Uterus (tissue), 3 donors: ENCODE measurements at regions not wholly inside any gene's neighbourhood (a gene's known extent, or its start where the extent isn't known, plus 50 kb on each side); places are given as distances from the start of the nearest gene placed in this dataset.

Experiments
- DNase-seq, 2 donors: peaks; one replicate each; pipeline ENCODE4 v3.0.0-alpha.2; 2019 to 2020
- H3K27ac ChIP-seq, 2 donors: fragments of 200-600 bp; sonication (generic); 1 replicate in 1 of 2; 2 replicates in 1 of 2; pipeline ENCODE4 v1.5.1; 2016 to 2018
- H3K27me3 ChIP-seq, 2 donors: fragments of 200-600 bp; sonication (generic); one replicate each; pipeline ENCODE4 v1.5.1; 2018 to 2019; ENCODE audit warnings: control low read depth in 1 of 2
- H3K36me3 ChIP-seq, 2 donors: fragments of 200-600 bp; sonication (generic); one replicate each; pipeline ENCODE4 v1.5.1; 2019; ENCODE audit warnings: control low read depth in 1 of 2
- H3K4me1 ChIP-seq, 2 donors: fragments of 200-600 bp; sonication (generic); one replicate each; pipeline ENCODE4 v1.5.1; 2018 to 2019; ENCODE audit warnings: control low read depth in 1 of 2
- H3K4me3 ChIP-seq, 2 donors: fragments of 200-600 bp; sonication (generic); 1 replicate in 1 of 2; 2 replicates in 1 of 2; pipeline ENCODE4 v1.5.1; 2018 to 2019; ENCODE audit warnings: mild to moderate bottlenecking in 1 of 2
- H3K9me3 ChIP-seq, 2 donors: fragments of 200-600 bp; sonication (generic); one replicate each; pipeline ENCODE4 v1.5.1; 2019; ENCODE audit warnings: control low read depth in 1 of 2
- POLR2A ChIP-seq, 2 donors: fragments of 450-650 bp; IDR thresholded peaks; one replicate each; pipeline ENCODE4 v1.6.1; 2016; ENCODE audit warnings: antibody characterized with exemption in 2 of 2, mild to moderate bottlenecking in 1 of 2, moderate library complexity in 1 of 2
- intact Hi-C: fragments of 100-400 bp; cut with DNase I; formaldehyde crosslinking; loops from one replicate; pipeline ENCODE4 v1.15.1; 2023; ENCODE audit warnings: low total_unique reads
- TF ChIP-seq, protein P1 (sequence below), 4 experiments: fragments of 200-600 bp in 2 of 4; fragments of 450-650 bp in 2 of 4; sonication (generic) in 2 of 4; IDR thresholded peaks; one replicate each; pipeline ENCODE4 v1.5.1; 2016 to 2019; ENCODE audit warnings: antibody characterized with exemption in 4 of 4, mild to moderate bottlenecking in 2 of 4, moderate library complexity in 1 of 4
- donor health status: DM: yes; HTN: yes; CAD: no.

DNA sequence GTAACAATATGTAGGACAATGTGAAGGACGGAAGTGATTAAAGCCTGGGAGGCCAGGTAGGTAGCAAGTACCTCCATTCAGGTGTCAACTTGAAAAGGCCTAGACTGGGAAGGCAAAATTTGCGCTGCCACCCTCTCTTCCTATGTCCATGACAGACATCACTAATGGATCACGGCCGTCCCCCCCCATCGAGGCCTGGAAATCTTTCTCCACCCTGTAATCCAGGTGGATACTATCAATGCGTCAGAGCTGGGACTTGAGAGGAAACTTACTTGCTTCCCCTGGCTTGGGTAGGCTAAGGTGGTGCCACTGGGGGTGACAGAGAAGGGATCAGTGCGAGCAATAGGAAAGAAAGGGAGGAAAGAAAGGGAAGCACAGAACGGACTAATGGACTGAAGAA is 156.1 kb downstream of the SALL1 start:
- TF ChIP-seq POLR2A (IDR thresholded peaks at IDR 0.05) = no peak
- TF ChIP-seq, protein P1, sequence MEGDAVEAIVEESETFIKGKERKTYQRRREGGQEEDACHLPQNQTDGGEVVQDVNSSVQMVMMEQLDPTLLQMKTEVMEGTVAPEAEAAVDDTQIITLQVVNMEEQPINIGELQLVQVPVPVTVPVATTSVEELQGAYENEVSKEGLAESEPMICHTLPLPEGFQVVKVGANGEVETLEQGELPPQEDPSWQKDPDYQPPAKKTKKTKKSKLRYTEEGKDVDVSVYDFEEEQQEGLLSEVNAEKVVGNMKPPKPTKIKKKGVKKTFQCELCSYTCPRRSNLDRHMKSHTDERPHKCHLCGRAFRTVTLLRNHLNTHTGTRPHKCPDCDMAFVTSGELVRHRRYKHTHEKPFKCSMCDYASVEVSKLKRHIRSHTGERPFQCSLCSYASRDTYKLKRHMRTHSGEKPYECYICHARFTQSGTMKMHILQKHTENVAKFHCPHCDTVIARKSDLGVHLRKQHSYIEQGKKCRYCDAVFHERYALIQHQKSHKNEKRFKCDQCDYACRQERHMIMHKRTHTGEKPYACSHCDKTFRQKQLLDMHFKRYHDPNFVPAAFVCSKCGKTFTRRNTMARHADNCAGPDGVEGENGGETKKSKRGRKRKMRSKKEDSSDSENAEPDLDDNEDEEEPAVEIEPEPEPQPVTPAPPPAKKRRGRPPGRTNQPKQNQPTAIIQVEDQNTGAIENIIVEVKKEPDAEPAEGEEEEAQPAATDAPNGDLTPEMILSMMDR (IDR thresholded peaks at IDR 0.05) = no peak
- Histone ChIP-seq H3K27ac (no peak overlapping the region), H3K4me3 (no peak overlapping the region), H3K9me3 (no peaks in the 10 kb centered on the region), H3K27me3 (no peaks in the 10 kb centered on the region), H3K36me3 (no peaks in the 10 kb centered on the region), H3K4me1 (no peaks in the 10 kb centered on the region)
- DNase-seq = no peak
- intact Hi-C loops = no loop called here

DNA sequence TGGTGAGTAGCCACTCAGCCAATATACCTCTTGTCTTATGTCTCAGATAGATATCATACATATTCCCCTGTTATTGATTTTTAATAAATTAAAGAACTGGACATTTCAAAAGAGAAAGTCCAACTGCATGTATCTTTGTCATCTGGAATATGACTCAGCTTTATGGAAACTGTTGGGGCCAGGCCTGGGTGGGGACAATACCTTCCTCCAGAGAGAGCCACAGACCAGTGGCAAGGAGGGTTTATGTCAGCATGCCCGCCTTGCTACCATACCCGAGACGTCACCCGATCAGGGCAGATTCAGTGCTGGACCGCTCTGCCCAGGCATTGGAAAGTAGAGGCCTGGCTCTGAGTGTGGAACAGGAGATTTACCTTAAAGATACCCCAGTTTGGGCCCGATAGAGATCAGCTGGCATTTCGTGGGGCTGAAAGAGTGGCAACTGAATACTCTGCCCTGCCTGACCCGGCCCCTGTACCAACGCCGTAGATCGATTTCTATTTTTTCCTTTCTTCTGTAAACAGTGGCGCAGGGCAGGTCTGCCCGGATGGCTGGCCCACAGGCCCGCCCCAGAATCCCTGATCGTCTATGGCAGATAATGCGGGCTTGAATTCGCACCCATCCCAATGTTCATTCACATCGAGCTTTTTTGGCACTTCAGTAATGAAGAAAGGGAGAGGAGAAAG is 158.6 kb downstream of the SALL1 start:
- Histone ChIP-seq H3K9me3 (no peaks in the 10 kb centered on the region), H3K4me1 (no peaks in the 10 kb centered on the region), H3K36me3 (no peaks in the 10 kb centered on the region), H3K4me3 (no peak overlapping the region), H3K27ac (no peak overlapping the region), H3K27me3 (no peaks in the 10 kb centered on the region)
- intact Hi-C loops = no loop called here
- no peak for DNase-seq
- TF ChIP-seq, protein P1 (IDR thresholded peaks at IDR 0.05) = no peak
- no peak for TF ChIP-seq POLR2A (IDR thresholded peaks at IDR 0.05)

DNA sequence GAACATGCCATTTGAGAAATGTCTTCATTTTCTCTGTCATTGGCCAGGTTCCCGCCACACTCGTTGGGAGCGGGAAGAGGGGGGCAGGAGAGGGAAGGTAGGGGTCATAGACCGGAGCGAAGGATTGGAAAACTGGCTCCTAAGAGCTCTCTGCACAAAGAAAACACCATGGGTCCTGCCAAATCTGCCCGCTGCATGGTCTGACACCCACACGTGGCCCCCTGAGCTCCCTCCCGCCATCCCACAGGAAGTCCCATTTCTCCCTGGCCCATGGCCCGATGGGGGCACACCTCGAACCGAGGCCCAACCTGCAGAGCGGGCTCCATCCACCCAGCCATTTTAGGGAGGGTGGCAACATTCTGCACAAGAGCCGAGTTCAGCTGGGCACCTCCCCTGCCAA is 159.6 kb downstream of the SALL1 start:
- no peaks in the 10 kb centered on the region for H3K36me3 ChIP-seq
- no peak overlapping the region for H3K4me3 ChIP-seq
- intact Hi-C loops = no loop called here
- H3K27me3 ChIP-seq = no peaks in the 10 kb centered on the region
- no peak for DNase-seq
- no peak for TF ChIP-seq POLR2A (IDR thresholded peaks at IDR 0.05)
- TF ChIP-seq, protein P1 (IDR thresholded peaks at IDR 0.05) = no peak
- no peaks in the 10 kb centered on the region for H3K4me1 ChIP-seq
- H3K27ac ChIP-seq = no peak overlapping the region
- no peaks in the 10 kb centered on the region for H3K9me3 ChIP-seq

DNA sequence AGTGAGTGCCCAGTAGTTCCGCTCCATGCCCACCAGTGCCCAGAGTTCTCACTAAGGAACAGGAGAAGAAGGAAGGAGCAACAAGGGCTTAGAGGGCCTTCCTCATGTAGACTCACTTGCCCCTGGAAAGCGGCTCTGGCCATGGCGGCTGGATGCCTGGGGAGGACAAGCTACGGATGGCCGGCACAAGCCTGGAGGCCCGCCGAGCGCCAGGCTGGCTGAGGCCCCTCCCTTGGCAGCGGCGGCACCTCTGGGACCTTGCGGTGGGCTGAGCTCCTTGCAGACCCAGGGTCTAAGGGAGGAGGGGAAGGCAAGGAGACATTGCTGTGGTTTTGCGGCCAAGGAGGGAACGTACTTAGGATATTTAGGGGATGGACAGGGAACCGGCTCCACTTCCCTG is 160.1 kb downstream of the SALL1 start:
- TF ChIP-seq POLR2A (IDR thresholded peaks at IDR 0.05) = no peak
- TF ChIP-seq, protein P1 (IDR thresholded peaks at IDR 0.05) = no peak
- intact Hi-C loops = no loop called here
- DNase-seq = no peak
- Histone ChIP-seq H3K4me1 (no peaks in the 10 kb centered on the region), H3K27me3 (no peaks in the 10 kb centered on the region), H3K9me3 (no peaks in the 10 kb centered on the region), H3K27ac (no peak overlapping the region), H3K4me3 (no peak overlapping the region), H3K36me3 (no peaks in the 10 kb centered on the region)

DNA sequence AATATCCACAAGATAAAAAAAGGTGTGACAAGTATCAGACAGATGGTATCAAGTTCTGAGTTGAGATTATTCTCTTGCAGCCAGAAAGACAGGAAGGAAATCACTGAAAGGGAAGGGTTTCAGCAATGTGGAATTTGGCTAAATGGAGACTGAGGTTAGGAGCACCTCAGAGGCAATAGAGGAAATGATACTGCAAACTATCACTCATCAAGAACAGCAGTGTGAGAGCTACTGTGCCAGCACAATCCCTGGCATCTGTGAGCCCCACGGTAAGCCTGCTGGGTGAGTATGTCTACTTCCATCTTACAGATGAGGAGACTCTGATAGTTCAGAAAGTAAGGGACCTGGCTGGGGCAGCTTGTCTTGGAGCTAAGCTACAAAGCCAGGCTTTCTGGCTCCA is 162.0 kb downstream of the SALL1 start:
- intact Hi-C loops = no loop called here
- H3K4me1 ChIP-seq = no peaks in the 10 kb centered on the region
- no peak overlapping the region for H3K4me3 ChIP-seq
- DNase-seq = no peak
- no peaks in the 10 kb centered on the region for H3K9me3 ChIP-seq
- H3K27ac ChIP-seq = no peak overlapping the region
- no peaks in the 10 kb centered on the region for H3K36me3 ChIP-seq
- TF ChIP-seq POLR2A (IDR thresholded peaks at IDR 0.05) = no peak
- TF ChIP-seq, protein P1 (IDR thresholded peaks at IDR 0.05) = no peak
- H3K27me3 ChIP-seq = no peaks in the 10 kb centered on the region
